ENCODE measurements at regions not wholly inside any gene's neighbourhood (a gene's known extent, or its start where the extent isn't known, plus 50 kb on each side); places are given as distances from the start of the nearest gene placed in this dataset.

DNA sequence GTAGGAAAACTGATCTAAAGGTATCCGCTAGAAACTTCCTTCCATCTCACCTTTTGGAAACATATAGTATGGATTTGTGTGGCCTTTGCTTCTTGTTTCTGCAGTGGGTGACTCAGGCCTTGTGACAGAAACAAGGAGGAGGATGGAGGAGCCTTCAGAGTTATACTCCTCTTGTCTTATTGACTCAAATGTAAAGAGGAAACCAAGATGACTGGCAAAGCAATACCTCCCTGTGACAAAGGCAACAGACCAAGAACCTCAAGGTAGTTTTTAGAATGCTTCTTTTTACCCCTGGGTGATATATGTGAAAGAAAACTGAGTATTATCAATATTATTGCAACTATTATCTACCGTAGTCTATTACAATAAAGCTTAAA, 123.3 kb upstream of the SLIT3 start:
- H3K4me3 ChIP-seq (ENCODE audit: low read depth, low read length) = no peak overlapping the region

DNA sequence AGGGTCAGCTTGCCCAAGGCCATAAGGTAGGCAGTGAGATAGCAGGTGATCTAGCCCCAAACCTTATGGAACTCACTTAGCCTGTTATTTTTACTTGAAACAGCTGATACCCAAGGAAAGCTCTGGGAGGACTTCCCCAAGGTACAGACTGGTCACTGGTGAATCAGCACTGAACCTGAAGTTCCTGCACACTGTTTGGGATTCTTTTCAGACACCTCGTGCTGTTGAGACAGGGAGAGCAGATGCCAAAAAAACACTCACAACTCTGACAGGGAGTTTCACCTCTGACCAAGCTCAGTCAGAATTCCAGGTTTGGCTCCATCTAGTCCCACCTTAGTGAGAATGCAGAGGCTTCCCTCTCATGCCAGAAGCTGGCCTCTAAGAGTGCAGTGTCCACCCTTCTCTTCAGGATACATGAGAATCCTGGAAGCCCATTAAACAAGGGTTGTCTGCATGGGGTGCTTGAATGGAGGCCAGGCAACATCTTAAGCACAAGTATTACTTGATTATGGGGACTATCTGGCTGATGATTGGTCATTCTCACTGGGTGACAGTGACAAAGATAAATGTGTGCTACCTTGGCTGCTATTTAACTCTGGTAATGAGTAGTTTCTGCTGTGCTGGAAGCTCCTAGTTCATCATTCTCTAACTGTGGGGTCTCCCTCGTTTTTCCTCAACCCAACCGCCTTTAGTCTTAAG, 122.8 kb upstream of the SLIT3 start:
- H3K4me1 ChIP-seq = no peaks in the 10 kb centered on the region

More for the DNA sequence above, 123.3 kb upstream of the SLIT3 start:
- no peaks in the 10 kb centered on the region for H3K9me3 ChIP-seq
- H3K4me1 ChIP-seq = no peaks in the 10 kb centered on the region
- H3K36me3 ChIP-seq = no peaks in the 10 kb centered on the region
- no peak for DNase-seq
- TF ChIP-seq, protein P1, sequence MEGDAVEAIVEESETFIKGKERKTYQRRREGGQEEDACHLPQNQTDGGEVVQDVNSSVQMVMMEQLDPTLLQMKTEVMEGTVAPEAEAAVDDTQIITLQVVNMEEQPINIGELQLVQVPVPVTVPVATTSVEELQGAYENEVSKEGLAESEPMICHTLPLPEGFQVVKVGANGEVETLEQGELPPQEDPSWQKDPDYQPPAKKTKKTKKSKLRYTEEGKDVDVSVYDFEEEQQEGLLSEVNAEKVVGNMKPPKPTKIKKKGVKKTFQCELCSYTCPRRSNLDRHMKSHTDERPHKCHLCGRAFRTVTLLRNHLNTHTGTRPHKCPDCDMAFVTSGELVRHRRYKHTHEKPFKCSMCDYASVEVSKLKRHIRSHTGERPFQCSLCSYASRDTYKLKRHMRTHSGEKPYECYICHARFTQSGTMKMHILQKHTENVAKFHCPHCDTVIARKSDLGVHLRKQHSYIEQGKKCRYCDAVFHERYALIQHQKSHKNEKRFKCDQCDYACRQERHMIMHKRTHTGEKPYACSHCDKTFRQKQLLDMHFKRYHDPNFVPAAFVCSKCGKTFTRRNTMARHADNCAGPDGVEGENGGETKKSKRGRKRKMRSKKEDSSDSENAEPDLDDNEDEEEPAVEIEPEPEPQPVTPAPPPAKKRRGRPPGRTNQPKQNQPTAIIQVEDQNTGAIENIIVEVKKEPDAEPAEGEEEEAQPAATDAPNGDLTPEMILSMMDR (IDR thresholded peaks at IDR 0.05; ENCODE audit: low read depth, low read length) = no peak
- no peaks in the 10 kb centered on the region for H3K27me3 ChIP-seq

DNA sequence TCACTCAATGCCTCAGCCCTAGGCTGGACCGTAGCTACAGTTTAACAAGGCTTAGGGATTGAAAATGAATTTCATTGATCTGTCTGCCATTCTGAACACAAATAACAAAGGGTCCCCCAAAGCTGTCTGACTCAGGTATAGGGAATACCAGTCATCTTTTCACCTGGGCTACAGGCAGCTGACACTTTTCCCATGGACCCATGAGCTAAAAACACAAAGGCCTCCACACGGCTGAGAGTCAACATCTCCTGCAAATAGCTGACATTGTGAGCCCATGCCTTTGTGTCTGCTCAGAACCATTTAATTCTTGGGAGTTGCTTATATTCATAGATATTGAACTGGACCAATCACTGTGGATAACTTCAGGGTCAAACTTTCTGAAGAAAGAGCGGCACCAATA, 121.1 kb upstream of the SLIT3 start:
- Histone ChIP-seq H3K4me1 (no peaks in the 10 kb centered on the region), H3K9me3 (no peaks in the 10 kb centered on the region), H3K4me3 (ENCODE audit: low read depth, low read length) (no peak overlapping the region), H3K27me3 (no peaks in the 10 kb centered on the region), H3K36me3 (no peaks in the 10 kb centered on the region)
- no peak for DNase-seq
- TF ChIP-seq, protein P1 (IDR thresholded peaks at IDR 0.05; ENCODE audit: low read depth, low read length) = no peak

More for the DNA sequence above, 122.8 kb upstream of the SLIT3 start:
- no peak overlapping the region for H3K4me3 ChIP-seq (ENCODE audit: low read depth, low read length)
- no peaks in the 10 kb centered on the region for H3K36me3 ChIP-seq
- TF ChIP-seq, protein P1 (IDR thresholded peaks at IDR 0.05; ENCODE audit: low read depth, low read length) = no peak
- H3K9me3 ChIP-seq = no peaks in the 10 kb centered on the region
- no peak for DNase-seq
- H3K27me3 ChIP-seq = no peaks in the 10 kb centered on the region

DNA sequence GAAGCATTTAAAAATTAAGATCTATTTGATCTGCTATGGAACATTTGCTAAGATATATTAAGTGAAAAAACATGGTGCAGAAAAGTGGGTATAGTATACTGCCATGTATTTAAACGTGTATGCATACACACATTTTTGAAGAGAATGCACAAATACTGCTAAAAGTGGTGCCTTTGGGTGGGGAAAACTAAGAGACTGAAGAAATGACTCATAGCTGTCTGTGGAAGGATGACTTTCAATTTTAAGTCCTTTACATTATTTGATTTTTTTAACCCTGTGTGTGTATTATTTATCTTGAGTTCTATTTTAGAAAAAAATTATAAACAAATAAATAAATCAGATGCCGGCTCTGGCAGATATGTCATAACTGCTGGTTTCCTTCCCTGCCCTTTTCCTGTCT, 120.7 kb upstream of the SLIT3 start:
- no peak for DNase-seq
- Histone ChIP-seq H3K27me3 (no peaks in the 10 kb centered on the region), H3K36me3 (no peaks in the 10 kb centered on the region), H3K4me3 (ENCODE audit: low read depth, low read length) (no peak overlapping the region), H3K4me1 (no peaks in the 10 kb centered on the region), H3K9me3 (no peaks in the 10 kb centered on the region)
- TF ChIP-seq, protein P1 (IDR thresholded peaks at IDR 0.05; ENCODE audit: low read depth, low read length) = no peak

DNA sequence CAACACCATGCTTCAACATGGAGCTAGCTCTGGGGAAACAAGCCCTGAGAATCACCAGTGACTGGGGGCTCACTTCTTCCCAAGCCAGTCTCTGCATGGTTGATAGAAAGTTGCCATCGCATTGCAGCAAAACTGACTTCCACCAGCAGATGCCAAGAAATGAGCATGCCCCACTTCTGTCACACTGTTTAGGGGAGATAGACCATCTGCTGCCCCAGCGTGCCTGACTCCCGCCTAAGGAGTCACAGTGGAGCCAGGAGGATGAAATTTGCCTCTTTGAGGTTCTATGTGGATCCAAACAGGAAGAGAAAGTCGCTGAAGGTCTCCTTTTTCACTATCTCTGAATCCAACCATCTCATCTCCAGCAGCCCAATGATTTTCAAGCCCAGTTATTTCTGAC, 116.7 kb upstream of the SLIT3 start:
- Histone ChIP-seq H3K4me3 (ENCODE audit: low read depth, low read length) (no peak overlapping the region), H3K27me3 (no peaks in the 10 kb centered on the region), H3K9me3 (no peaks in the 10 kb centered on the region), H3K4me1 (no peaks in the 10 kb centered on the region), H3K36me3 (no peaks in the 10 kb centered on the region)
- TF ChIP-seq, protein P1 (IDR thresholded peaks at IDR 0.05; ENCODE audit: low read depth, low read length) = no peak
- DNase-seq = no peak

DNA sequence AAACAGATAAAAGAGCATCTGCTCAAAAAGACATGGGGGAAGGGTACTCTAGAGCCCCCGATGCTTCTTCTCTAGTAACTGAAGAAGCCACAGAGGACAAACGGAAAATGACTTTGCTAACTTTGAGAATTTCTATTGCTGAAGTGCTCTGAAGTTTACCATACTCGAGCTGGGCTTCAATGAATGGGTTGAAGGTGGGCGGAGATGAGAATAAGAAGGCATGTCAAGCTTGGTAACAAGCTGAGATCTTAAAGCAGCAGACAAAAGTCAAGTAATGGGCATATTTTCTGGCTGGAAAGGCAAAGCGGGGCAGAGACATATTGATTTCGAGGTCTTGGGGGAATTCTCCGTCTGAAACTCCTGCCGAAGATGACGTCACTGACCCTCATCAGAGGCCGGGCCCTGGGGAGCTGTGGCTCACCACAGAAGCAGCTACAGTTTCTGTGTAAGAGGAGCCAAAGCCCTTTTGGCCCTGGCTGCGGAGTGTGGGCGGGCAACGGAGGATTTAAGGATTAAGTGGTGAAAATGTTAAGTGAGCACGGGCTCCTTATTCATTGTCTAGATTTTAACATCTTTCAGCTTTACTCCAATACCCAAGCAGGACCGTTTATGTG, 115.8 kb upstream of the SLIT3 start:
- DNase-seq = no peak
- TF ChIP-seq, protein P1 (IDR thresholded peaks at IDR 0.05; ENCODE audit: low read depth, low read length) = no peak
- Histone ChIP-seq H3K4me3 (ENCODE audit: low read depth, low read length) (no peak overlapping the region), H3K36me3 (no peaks in the 10 kb centered on the region), H3K4me1 (no peaks in the 10 kb centered on the region), H3K27me3 (no peaks in the 10 kb centered on the region), H3K9me3 (no peaks in the 10 kb centered on the region)

All from BE2C (cell line).